ENCODE measurements at regions not wholly inside any gene's neighbourhood (a gene's known extent, or its start where the extent isn't known, plus 50 kb on each side); places are given as distances from the start of the nearest gene placed in this dataset.
A peak's percentile ranks its signal among the peaks of the same experiment; 100 is the strongest.

DNA sequence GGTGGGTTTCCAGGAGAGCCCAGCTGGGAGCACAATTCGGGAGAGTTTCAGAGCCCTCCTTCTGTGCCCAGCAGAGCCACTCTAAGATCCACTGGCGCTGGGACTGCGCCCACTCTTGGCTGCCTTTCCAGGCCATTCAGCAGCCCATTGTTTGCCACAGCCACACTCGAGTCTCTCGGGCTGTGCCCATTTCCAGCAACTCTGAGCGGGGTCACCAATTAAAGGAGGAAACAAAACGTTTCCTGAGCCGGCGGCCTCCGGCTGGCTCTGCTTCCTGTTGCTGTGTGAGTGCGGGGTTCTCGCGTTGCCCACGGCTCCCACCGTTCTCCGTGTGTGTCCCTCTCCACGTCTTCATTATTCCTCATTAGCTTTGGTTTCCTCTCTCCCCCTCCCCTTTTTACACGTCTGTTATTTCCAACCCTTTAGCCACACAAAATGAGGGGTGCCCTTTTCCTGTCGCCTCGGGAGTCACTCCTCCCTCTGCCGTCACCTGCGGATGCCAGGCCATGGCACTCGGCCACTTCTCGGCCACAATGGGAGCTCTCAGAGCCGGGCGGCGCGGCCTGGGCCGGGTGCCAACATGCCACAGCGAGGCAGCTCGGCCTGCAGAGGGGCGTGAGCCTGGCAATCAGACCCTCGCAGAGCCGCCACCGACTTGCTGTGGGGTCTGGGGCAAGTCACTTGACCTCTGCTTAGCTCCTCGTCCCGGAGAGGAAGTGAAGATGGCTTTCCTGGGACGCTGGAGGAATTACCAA is 94.3 kb upstream of the NKX2-2 start:
- FAIRE-seq (no peak), DNase-seq (peak in 1 of 2 donors; percentile 18)
- WGBS, 3 donors: 38 to 67% (median 45%) methylated on average over 38 of the region's 38 CpGs
- no peaks in the 10 kb centered on the region for H3K4me1 ChIP-seq (ENCODE audit: control insufficient read depth in 3 of 3, insufficient read depth in 2 of 3, low read depth in 1 of 3, low read length in 2 of 3)
- no peaks in the 10 kb centered on the region for H3K36me3 ChIP-seq (ENCODE audit: control insufficient read depth in 3 of 3, insufficient read depth in 2 of 3, low read depth in 1 of 3, low read length in 3 of 3)
- H3K9me3 ChIP-seq (ENCODE audit: control insufficient read depth in 2 of 2, insufficient read depth in 1 of 2, low read depth in 1 of 2, low read length in 1 of 2): no peaks in the 10 kb centered on the region
- H3K4me3 ChIP-seq (ENCODE audit: low read depth in 1 of 3, low read length in 3 of 3): no peak overlapping the region
- H3K27me3 ChIP-seq (ENCODE audit: control insufficient read depth in 3 of 3, insufficient read depth in 3 of 3, low read length in 3 of 3): peaks cover 0 to 2% (median 0%) of the 10 kb centered on the region in 3 donors
- no peak overlapping the region for H3K27ac ChIP-seq (ENCODE audit: low read depth in 1 of 3, low read length in 2 of 3)

DNA sequence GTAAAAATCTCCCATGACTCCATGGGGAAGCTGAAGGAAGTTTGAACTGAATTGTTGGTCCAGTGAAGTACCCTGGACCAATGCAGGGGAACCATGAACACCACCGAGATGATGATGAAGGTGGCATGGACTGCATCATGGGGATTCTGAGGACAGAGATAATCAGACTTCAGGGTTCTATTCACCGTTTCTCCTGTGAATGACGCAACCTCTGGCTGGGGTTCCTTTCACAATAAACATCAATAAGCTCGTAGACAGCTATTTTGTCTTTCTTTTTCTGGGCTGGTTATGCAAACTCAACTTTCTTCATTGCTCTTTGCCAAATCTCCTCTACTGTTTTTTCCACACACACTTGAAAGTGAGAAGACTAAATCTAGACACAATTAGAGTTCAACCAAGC is 87.9 kb upstream of the NKX2-2 start:
- no peak for DNase-seq
- no peak for FAIRE-seq
- H3K4me1 ChIP-seq (ENCODE audit: control insufficient read depth in 3 of 3, insufficient read depth in 2 of 3, low read depth in 1 of 3, low read length in 2 of 3): no peaks in the 10 kb centered on the region
- H3K27me3 ChIP-seq (ENCODE audit: control insufficient read depth in 3 of 3, insufficient read depth in 3 of 3, low read length in 3 of 3): no peaks in the 10 kb centered on the region
- no peak overlapping the region for H3K27ac ChIP-seq (ENCODE audit: low read depth in 1 of 3, low read length in 2 of 3)
- H3K4me3 ChIP-seq (ENCODE audit: low read depth in 1 of 3, low read length in 3 of 3): no peak overlapping the region
- 53 to 72% (median 69%) methylated on average over 4 of the region's 4 CpGs for WGBS, 3 donors
- H3K9me3 ChIP-seq (ENCODE audit: control insufficient read depth in 2 of 2, insufficient read depth in 1 of 2, low read depth in 1 of 2, low read length in 1 of 2): peaks cover 0 to 2% of the 10 kb centered on the region in 2 donors
- no peaks in the 10 kb centered on the region for H3K36me3 ChIP-seq (ENCODE audit: control insufficient read depth in 3 of 3, insufficient read depth in 2 of 3, low read depth in 1 of 3, low read length in 3 of 3)

DNA sequence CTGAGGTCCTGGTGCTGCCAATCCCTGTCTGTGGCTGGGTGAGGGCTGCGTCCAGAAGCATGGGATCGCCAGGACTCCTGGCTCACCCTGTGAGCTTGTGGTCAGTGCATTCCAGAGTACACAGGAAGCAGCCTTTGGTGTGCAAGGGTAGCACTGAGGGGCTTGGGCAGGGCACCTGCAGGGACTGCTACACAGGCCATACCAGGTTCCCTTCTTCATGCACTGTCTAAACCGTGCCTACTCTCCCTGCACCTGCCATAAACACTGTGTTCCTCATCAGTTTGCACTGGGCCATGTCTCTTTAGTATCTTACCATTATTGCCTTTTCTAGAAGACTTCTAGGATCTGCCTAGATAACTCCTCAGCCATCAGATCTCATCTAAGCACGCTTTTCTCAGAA is 72.8 kb upstream of the NKX2-2 start:
- FAIRE-seq: no peak
- WGBS, 3 donors: 69 to 86% (median 79%) methylated on average over 4 of the region's 4 CpGs
- no peak for DNase-seq

DNA sequence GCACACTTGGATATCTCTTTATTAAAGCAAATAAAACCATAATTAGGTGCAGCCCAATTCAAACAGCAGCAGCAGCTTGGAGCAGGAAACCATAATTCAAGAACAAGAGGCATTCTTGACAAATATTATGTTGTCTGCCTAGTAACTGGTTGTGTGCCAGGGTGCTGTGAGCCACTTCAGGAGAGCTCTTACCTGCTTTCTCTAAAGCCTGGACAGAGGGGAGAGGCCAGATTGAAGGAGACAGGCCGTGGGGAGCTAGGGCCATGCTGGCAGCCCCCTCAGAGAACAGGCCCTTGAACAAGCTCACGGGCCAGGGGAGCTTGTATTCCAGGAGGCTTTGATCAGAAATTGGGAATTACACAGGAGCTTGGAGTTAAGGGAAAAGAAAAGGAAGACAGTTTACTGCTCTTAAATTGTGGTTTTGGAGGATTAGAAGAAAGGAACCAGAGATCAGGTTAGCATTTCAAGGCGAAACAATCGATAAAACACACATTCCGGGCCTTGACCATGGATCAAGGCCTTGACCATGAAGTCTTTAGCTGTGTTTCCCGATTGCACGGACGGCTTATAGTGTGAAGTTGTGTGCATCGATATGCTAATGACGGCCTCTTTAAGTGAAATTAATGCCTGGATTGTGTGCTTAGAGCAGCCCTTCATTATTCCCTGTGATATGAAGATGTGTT is 69.8 kb upstream of the NKX2-2 start:
- DNase-seq (no peak), FAIRE-seq (no peak)
- Histone ChIP-seq H3K27me3 (ENCODE audit: control insufficient read depth in 3 of 3, insufficient read depth in 3 of 3, low read length in 3 of 3) (peaks cover 0 to 2% (median 0%) of the 10 kb centered on the region in 3 donors), H3K36me3 (ENCODE audit: control insufficient read depth in 3 of 3, insufficient read depth in 2 of 3, low read depth in 1 of 3, low read length in 3 of 3) (no peaks in the 10 kb centered on the region), H3K4me1 (ENCODE audit: control insufficient read depth in 3 of 3, insufficient read depth in 2 of 3, low read depth in 1 of 3, low read length in 2 of 3) (no peaks in the 10 kb centered on the region), H3K9me3 (ENCODE audit: control insufficient read depth in 2 of 2, insufficient read depth in 1 of 2, low read depth in 1 of 2, low read length in 1 of 2) (no peaks in the 10 kb centered on the region), H3K4me3 (ENCODE audit: low read depth in 1 of 3, low read length in 3 of 3) (no peak overlapping the region), H3K27ac (ENCODE audit: low read depth in 1 of 3, low read length in 2 of 3) (no peak overlapping the region)
- 83 to 88% (median 88%) methylated on average over 10 of the region's 10 CpGs for WGBS, 3 donors

More for the DNA sequence above, 72.8 kb upstream of the NKX2-2 start:
- no peak overlapping the region for H3K4me3 ChIP-seq (ENCODE audit: low read depth in 1 of 3, low read length in 3 of 3)
- H3K27me3 ChIP-seq (ENCODE audit: control insufficient read depth in 3 of 3, insufficient read depth in 3 of 3, low read length in 3 of 3): no peaks in the 10 kb centered on the region
- H3K27ac ChIP-seq (ENCODE audit: low read depth in 1 of 3, low read length in 2 of 3): no peak overlapping the region
- no peaks in the 10 kb centered on the region for H3K4me1 ChIP-seq (ENCODE audit: control insufficient read depth in 3 of 3, insufficient read depth in 2 of 3, low read depth in 1 of 3, low read length in 2 of 3)
- no peaks in the 10 kb centered on the region for H3K36me3 ChIP-seq (ENCODE audit: control insufficient read depth in 3 of 3, insufficient read depth in 2 of 3, low read depth in 1 of 3, low read length in 3 of 3)
- H3K9me3 ChIP-seq (ENCODE audit: control insufficient read depth in 2 of 2, insufficient read depth in 1 of 2, low read depth in 1 of 2, low read length in 1 of 2): no peaks in the 10 kb centered on the region

DNA sequence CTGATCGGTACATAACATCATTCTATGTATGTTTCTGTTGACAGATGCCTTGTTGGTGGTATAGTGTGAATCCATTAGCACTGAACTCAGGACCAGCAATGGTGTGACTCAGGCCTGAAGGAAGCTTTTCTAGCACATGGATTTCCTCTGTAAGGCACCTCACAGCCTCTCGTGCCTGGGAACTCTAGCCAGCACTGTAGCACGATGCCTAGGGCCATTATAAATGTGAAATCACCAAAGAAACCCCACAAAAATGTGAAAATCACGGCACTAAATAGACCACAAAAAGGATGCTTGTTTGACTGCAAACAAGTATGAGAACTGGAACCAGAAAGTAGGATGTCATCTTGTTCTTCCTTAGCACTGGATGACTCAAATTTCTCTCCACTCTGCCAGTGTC is 63.7 kb upstream of the NKX2-2 start:
- H3K27me3 ChIP-seq (ENCODE audit: control insufficient read depth in 3 of 3, insufficient read depth in 3 of 3, low read length in 3 of 3): peaks cover 0 to 3% (median 2%) of the 10 kb centered on the region in 3 donors
- H3K36me3 ChIP-seq (ENCODE audit: control insufficient read depth in 3 of 3, insufficient read depth in 2 of 3, low read depth in 1 of 3, low read length in 3 of 3): no peaks in the 10 kb centered on the region
- WGBS, 3 donors: 63 to 67% (median 65%) methylated on average over 4 of the region's 4 CpGs
- H3K9me3 ChIP-seq (ENCODE audit: control insufficient read depth in 2 of 2, insufficient read depth in 1 of 2, low read depth in 1 of 2, low read length in 1 of 2): no peaks in the 10 kb centered on the region
- no peak overlapping the region for H3K27ac ChIP-seq (ENCODE audit: low read depth in 1 of 3, low read length in 2 of 3)
- no peak overlapping the region for H3K4me3 ChIP-seq (ENCODE audit: low read depth in 1 of 3, low read length in 3 of 3)
- DNase-seq: no peak
- no peaks in the 10 kb centered on the region for H3K4me1 ChIP-seq (ENCODE audit: control insufficient read depth in 3 of 3, insufficient read depth in 2 of 3, low read depth in 1 of 3, low read length in 2 of 3)
- FAIRE-seq: no peak

DNA sequence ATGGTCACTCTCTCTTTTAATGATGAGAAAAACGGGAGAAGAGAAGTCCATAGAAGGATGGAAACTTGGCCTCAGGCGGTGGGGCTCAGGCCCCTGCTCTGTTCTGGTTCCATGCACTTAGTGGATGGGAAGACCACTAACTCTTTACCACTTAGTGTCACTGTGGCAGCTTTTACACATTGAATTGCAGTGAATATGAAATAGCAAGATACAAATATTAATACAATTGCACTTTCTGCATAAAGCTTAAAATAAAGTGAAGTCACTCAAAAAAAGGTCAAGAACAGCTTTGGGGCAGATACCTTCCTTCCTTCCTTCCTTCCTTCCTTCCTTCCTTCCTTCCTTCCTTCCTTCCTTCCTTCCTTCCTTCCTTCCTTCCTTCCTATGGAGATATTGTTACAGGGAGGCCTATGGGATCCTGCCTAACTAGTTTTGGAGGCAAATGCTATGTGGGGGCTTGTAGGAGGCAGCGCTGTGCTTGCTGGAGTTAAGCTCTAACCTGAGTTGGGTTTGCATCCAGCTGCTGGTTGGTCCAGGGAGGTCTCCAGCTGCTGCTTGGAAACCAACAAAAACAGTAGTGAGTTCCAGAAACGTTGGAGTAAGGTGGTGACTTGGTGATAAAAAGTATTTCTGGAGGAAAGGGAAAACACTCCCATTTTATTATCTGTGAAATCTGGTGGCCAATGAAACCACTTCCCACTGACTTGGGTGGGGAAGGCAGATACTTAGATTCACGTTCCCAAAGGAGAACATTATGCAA is 62.3 kb upstream of the NKX2-2 start:
- peaks cover 0 to 3% (median 2%) of the 10 kb centered on the region in 3 donors for H3K27me3 ChIP-seq (ENCODE audit: control insufficient read depth in 3 of 3, insufficient read depth in 3 of 3, low read length in 3 of 3)
- FAIRE-seq: no peak
- H3K27ac ChIP-seq (ENCODE audit: low read depth in 1 of 3, low read length in 2 of 3): no peak overlapping the region
- no peaks in the 10 kb centered on the region for H3K9me3 ChIP-seq (ENCODE audit: control insufficient read depth in 2 of 2, insufficient read depth in 1 of 2, low read depth in 1 of 2, low read length in 1 of 2)
- WGBS, 3 donors: 45 to 56% (median 53%) methylated on average over 5 of the region's 5 CpGs
- no peak for DNase-seq
- no peaks in the 10 kb centered on the region for H3K36me3 ChIP-seq (ENCODE audit: control insufficient read depth in 3 of 3, insufficient read depth in 2 of 3, low read depth in 1 of 3, low read length in 3 of 3)
- H3K4me3 ChIP-seq (ENCODE audit: low read depth in 1 of 3, low read length in 3 of 3): no peak overlapping the region
- no peaks in the 10 kb centered on the region for H3K4me1 ChIP-seq (ENCODE audit: control insufficient read depth in 3 of 3, insufficient read depth in 2 of 3, low read depth in 1 of 3, low read length in 2 of 3)

DNA sequence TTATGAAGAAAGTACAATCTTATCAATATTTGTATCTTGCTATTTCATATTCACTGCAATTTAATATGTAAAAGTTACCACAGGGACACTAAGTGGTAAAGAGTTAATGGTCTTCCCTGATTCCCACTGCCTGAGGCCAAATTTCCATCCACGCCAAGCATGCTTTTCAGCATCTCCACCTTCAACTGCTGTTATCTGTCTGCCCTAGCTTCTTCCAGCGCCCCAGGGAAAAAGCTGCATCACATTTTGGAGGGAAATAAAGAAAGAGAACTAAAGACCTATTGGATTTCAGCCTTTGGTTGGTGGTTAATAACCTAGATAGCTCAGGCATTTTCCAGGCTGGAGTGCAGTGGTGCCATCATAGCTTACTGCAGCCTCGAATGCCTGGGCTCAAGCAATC is 61.3 kb upstream of the NKX2-2 start:
- H3K27me3 ChIP-seq (ENCODE audit: control insufficient read depth in 3 of 3, insufficient read depth in 3 of 3, low read length in 3 of 3): peaks cover 0 to 3% (median 2%) of the 10 kb centered on the region in 3 donors
- H3K4me3 ChIP-seq (ENCODE audit: low read depth in 1 of 3, low read length in 3 of 3): no peak overlapping the region
- DNase-seq (no peak), FAIRE-seq (no peak)
- no peak overlapping the region for H3K27ac ChIP-seq (ENCODE audit: low read depth in 1 of 3, low read length in 2 of 3)
- no peaks in the 10 kb centered on the region for H3K4me1 ChIP-seq (ENCODE audit: control insufficient read depth in 3 of 3, insufficient read depth in 2 of 3, low read depth in 1 of 3, low read length in 2 of 3)
- 62 to 68% (median 68%) methylated on average over 3 of the region's 3 CpGs for WGBS, 3 donors
- H3K9me3 ChIP-seq (ENCODE audit: control insufficient read depth in 2 of 2, insufficient read depth in 1 of 2, low read depth in 1 of 2, low read length in 1 of 2): no peaks in the 10 kb centered on the region
- H3K36me3 ChIP-seq (ENCODE audit: control insufficient read depth in 3 of 3, insufficient read depth in 2 of 3, low read depth in 1 of 3, low read length in 3 of 3): no peaks in the 10 kb centered on the region

DNA sequence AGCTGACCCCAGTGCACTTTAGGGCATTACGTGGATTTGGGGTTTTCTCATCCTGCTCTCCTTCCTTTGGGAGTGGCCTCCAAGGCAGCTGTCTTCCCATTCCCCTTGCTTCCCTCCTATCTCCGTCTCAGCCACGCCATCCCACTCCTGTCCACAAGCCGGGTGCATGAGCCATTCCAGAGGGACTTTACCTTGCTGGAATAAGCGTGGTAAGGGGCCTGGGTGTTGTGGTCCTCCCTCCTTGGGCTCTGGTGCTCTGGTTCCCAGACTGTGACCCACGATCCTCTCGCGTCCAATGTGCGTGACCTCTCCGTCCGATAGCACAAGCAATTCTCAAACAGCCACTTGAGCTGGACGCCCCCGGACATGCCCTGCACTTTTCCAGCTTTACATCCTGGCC is 60.6 kb upstream of the NKX2-2 start:
- peaks cover 0 to 3% (median 2%) of the 10 kb centered on the region in 3 donors for H3K27me3 ChIP-seq (ENCODE audit: control insufficient read depth in 3 of 3, insufficient read depth in 3 of 3, low read length in 3 of 3)
- H3K27ac ChIP-seq (ENCODE audit: low read depth in 1 of 3, low read length in 2 of 3): no peak overlapping the region
- H3K4me1 ChIP-seq (ENCODE audit: control insufficient read depth in 3 of 3, insufficient read depth in 2 of 3, low read depth in 1 of 3, low read length in 2 of 3): no peaks in the 10 kb centered on the region
- DNase-seq (no peak), FAIRE-seq (no peak)
- no peaks in the 10 kb centered on the region for H3K9me3 ChIP-seq (ENCODE audit: control insufficient read depth in 2 of 2, insufficient read depth in 1 of 2, low read depth in 1 of 2, low read length in 1 of 2)
- no peak overlapping the region for H3K4me3 ChIP-seq (ENCODE audit: low read depth in 1 of 3, low read length in 3 of 3)
- 72 to 82% (median 74%) methylated on average over 13 of the region's 13 CpGs for WGBS, 3 donors
- no peaks in the 10 kb centered on the region for H3K36me3 ChIP-seq (ENCODE audit: control insufficient read depth in 3 of 3, insufficient read depth in 2 of 3, low read depth in 1 of 3, low read length in 3 of 3)

All from small intestine (tissue), 7 donors.